Hematopoietic multipotent progenitor cell treated with erythropoietin and hydrocortisone succinate and interleukin-3 and kit ligand, for 8 days (in vitro differentiated cells): ENCODE measurements at regions not wholly inside any gene's neighbourhood (a gene's known extent, or its start where the extent isn't known, plus 50 kb on each side); places are given as distances from the start of the nearest gene placed in this dataset.

ENCODE experiments used
- DNase-seq: peaks from one replicate; pipeline ENCODE4 v3.0.0-alpha.2; 2015

DNA sequence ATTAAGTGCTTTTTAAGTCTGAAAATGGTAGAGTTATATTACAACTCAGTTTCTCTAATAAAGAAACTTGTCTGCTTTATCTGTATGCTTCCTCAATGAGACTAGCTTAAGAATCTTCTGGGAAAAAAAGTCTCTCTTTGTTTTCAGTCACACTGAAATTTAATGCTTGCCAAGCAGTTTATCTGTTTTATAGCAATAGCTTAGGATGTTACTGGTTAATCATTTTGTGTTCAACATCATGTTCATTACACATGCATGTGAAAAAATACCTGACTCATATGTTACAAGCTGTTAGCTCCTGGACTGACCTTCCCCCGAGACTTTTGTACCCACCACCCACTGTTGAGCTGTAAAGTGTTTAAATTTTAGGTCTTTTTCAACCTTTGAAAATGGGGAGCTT, 706.2 kb upstream of the CBLB start:
- no peak for DNase-seq

DNA sequence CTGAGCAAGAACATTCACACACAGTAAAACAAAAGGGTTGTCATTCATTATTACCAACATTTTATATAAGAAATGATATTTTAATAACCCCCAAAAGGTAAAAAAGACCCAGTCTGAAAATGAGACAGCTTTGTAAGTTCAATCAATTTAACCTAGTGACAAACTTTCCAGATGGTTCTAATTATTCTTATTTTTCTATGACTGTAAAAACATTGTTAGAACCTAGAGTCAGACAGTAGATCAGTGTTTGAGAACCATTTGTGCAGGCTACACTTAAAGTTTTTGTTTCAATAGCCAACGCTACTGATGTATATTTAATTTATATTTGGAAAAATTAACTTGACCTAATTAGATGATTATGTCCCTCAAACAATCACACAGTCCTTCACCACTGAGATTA, 708.4 kb upstream of the CBLB start:
- DNase-seq, result no peak

DNA sequence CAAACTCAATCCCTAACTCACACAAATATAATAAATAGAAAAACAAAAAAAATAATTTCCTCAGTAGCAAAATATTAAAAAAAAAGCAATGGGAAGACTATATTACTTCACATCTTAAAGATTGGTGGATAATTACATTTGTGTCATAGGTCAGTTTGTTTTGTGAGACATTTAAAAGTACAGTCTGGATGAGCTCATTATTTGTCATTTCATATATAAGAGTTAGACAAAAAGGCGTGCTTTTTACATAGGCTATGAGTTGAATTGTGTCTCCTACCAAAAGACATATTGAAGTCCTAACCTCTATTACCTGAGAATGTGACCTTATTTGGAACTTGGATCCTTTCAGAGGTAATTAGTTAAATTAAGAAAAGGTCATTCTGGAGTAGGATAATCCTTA, 710.1 kb upstream of the CBLB start:
- no peak for DNase-seq

DNA sequence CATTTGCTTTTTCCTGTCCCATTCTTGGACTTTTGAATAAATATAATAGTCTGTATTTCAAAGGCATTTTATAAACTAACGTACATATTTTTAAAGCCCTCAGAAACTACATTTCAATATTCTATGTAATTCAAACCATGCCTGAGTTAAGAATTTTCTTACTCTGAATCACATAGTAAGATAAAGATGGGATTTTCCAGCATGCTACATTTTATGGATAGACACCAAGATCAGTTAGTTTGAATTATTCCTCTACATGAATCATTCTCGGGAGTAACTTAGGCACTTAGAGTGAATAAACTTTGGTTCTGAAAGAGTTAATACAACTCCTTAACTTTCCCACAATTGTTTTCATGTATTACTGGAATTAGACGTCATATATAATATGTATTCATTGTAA, 713.3 kb upstream of the CBLB start:
- DNase-seq, result no peak

DNA sequence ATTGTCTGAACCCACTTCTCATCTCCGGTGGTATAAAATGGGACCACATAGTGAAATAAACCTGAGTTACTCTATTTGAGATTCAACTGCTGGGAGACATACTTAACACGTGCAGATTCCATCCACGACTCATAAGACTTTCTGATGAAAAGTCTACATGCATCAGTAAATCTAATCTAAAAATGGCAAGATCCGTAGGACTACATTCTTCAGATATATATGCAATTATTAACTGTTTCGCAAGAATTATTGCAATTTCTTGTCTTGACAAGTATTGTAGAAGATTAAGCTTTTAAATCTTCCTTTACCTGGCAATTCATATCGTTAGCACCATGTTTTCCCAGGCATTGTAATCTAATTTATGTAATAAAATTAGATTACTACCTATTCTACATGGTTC, 718.7 kb upstream of the CBLB start:
- DNase-seq, result no peak

DNA sequence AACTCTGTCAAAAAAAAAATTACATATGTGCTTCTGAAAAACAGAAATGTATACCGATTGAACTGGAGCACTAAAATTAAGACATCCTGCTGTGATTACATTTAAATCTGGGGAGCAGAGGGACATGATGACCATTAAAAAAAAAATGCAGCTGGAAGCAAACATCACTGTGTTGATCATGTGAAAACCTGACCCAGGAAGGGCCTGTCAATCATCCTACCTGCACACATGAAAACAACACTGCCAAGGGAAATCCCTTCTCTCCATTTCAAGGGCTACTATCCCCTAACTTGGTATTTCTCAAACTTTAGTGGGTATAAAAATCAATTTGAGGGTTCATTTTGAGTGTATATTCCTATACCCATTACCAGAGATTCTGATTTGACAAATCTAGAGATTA, 719.9 kb upstream of the CBLB start:
- no peak for DNase-seq

DNA sequence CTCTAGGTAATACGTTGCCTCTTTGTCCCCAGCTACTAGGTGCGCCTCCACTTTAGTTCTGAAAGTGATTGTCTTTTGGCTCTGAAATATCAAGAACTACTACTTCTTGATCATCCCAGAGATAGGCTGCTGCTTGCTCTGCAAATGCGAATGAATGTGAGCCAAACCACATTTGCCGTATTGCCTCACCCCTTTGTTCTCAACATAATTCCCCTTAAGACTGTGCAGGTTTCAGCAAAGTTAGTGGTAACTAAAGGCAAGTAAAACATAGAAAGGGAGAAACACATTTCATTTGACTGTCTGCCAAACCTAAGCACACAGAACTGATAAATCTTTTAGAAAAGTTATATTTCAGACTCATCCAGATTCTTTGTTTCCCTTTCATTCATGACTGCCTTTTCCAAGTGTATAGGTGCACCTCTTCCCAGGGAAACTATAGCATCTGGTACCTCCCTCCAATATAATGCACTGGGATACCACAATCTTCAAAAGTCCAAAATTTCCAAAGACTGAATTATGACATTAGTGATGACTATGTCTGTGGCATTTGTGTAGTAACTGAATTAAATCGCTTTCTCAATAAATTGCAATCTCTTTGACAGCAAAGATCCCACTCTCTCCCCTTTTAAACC, 720.6 kb upstream of the CBLB start:
- no peak for DNase-seq

DNA sequence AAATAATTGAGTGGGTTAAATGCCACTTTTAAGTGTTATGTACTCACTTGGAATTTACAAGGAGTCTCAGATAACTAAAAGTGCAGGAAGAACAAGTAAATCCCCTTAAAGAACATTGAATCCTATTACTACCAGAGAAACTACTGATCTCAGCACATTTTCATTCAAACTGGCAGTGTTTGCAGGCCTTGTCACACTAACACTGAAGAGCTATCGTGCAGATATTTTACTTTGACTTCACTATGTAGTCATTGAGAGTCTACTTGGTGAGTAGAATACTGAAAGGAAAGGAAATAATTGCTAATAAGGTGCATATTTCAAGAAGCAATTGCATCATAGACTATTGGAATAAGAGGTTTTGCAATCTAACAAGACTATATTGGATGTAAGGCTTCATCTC, 721.4 kb upstream of the CBLB start:
- no peak for DNase-seq

DNA sequence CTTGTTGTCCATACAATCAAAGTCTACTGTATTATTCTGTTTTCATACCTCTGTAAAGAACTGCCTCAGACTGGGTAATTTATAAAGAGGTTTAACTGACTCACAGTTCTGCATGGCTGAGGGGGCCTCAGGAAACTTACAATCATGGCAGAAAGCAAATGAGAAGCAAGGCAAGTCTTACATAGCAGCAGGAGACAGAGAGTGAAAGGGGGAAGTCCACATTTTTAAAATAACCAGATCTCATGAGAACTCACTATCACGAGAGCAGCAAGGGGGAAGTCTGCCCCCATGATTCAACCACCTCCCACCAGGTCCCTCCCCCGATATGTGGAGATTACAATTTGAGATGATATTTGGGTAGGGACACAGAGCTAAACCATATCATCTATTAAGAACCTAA, 724.6 kb upstream of the CBLB start:
- no peak for DNase-seq

DNA sequence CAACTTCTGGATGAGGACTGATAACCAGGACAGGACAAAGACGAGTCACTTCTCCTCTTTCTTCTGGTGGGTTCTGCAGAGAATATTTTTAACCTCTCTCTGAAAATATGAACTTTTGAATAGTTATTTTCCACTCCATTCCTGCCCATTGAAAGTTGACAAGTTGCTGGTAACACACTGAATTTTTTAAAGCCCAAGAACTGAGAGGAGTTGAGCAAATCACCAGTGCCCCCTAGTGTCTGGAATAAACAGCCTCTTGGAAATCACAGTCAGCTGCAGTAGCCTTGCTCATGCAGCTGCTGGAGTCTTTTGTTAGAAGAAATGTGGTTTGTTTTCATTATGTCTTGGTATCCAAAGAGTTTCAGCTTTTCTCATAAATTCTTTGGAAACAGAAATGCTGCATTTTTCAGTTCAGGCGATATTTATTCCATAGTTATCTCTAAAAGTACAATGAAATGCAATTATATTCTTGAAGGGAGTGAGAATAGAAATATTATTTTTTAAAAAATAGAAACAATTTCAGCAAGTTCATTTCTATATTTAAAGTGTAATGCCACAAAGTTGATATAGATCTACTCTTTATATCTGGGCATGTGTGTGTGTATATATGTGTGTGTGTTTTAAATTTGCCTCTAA, 741.0 kb upstream of the CBLB start:
- peak; percentile 67 for DNase-seq

DNA sequence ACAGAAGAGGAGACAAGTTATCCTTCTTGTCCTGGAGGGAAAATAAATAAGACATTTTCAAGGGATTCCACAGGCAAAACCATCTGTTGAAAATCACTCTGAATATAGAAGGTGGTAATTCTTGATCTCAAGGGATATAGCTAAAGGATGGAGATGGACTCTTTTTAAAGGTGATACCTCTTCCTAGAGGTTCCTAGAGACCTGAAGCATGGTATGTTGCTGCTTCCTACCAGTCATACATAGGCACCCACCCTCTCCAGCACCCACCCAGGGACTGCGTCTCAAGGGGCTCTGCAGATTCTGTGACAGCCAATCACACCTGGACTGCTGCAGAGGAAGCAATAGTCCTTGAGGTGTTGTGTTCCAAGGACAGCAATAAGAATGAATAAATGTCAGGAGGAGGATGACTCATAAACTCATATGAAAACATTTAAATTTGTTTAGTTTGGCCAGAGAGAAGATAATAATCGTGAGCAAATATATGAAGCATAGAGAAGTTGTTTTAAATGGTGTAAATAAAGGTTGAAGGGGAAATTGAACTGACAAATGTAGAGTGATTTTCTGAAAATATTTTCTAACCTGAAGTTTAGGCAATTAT, 741.6 kb upstream of the CBLB start:
- DNase-seq, result no peak

DNA sequence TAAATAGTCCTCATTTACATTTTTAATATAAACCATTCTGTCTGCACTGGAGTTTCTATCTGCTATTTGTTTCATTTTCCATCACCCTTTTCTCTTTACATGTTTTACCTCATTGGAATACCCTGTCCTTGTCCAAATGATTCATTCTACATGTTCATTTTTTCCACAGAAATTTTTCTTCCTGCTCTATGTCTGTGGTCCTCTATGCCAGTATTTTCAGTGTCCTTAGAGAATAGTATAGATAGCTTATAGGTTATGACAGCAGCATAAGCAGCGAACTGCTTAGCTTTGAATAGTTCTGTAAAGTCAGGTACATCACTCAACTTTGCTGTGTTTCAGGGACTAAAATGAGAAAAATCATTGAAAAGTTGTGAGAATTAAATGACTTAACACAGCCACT, 742.3 kb upstream of the CBLB start:
- DNase-seq, result no peak

DNA sequence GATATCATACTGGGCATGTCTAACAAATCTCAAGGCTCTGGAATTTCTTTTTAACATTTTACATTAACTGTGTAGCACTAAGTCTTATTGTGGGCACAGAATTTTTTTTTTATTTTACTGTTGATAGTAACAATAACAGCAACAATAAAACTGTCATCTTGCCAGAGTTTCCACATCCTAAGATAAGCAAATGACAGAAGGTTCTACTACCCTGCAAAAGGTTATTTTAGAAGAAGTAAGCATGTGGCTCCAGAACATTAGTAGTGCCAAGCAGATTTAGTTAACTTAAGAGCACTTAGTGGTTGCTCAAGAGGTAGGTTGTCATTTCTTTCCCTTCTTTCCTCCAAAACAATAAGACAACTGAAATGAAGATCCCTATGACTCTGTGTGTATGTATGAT, 743.0 kb upstream of the CBLB start:
- DNase-seq, result no peak

DNA sequence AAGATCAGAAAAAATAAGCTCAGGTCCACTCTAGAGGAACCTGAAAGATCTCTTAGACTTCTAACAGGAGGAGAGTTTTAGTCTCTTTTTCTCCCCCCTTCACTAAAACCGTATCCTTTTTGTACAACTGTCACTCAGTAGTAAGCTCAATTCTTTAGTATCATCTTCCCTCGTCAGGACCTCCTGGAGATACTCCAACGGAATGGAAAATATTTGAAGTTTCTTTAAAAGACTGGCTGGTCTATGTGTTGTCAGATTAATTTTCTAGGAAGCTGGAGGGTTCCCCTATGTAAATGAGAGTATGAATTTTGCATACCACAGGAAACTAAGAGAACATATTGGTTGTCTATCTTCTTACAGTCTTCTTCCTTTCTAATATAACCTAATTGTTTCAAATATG, 747.7 kb upstream of the CBLB start:
- DNase-seq, result no peak

DNA sequence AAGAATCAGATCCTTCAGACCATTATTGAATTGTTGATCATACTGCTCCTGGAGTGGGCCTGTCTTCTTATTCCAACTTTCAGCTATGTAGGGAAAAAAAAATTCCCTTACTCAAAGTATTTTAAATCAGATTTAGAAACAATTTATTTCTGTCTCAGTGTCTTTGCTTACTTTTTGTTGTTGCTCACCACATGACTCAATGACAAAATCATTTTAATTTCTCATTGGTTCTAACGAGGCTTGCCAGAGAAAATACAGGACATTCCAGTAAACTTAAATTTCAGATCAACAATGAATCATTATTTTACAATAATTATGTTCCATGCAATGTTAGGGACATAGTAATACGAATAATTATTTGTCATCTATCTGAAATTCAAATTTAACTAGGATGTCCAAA, 748.5 kb upstream of the CBLB start:
- no peak for DNase-seq

DNA sequence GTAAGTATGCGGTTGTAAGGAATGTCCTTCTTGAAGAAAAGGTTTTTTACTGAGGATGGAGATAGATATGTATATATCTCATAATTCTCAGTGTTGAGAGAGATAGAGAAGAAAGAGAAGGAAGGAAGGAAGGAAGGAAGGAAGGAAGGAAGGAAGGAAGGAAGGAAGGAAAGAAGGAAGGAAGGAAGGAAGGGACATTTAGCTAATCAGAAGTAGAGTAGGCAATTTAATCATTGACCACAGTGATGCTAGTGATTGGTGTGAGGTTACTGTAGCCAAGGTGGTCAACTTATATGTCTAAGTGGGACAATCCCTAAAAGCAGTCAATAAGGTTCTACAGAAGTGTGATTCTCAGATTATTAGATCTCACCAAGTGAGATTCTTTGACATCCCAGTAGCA, 751.8 kb upstream of the CBLB start:
- no peak for DNase-seq

DNA sequence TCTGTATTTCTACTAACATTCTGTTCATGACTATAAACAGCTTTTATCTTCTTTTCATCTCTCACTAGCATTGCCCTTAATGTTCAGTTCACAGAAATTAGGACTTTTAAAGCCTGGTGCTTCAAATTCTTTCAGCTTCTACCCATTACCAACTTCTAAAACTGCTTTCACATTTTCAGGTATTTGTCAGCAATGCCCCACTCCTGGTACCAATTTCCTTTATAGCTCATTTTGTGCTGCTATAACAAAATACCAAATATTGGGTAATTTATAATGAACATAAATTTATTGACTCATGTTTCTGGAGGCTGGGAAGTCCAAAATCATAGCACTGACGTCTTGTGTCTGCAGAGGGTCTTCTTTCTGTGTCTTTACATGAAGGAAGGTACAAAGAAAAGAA, 753.1 kb upstream of the CCDC54 start:
- DNase-seq, result no peak

DNA sequence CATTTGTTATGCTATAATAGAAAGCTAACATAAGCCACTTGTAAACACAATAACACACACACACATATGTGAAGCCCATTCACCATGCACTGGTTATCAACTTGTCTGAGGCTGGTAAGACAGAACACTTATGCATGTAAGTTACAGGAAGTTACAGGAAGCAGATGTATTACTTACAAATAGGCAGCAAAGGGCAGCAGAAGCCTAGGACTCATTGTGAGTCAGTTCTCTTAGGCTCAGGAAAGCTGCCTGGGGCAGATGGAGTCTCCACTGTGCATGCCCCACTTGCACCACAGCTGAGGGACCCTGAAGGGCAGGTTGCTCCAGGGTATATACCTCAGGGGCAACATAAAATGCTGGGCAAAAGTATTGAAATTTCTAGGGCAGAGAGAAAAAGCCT, 748.8 kb upstream of the CCDC54 start:
- no peak for DNase-seq

DNA sequence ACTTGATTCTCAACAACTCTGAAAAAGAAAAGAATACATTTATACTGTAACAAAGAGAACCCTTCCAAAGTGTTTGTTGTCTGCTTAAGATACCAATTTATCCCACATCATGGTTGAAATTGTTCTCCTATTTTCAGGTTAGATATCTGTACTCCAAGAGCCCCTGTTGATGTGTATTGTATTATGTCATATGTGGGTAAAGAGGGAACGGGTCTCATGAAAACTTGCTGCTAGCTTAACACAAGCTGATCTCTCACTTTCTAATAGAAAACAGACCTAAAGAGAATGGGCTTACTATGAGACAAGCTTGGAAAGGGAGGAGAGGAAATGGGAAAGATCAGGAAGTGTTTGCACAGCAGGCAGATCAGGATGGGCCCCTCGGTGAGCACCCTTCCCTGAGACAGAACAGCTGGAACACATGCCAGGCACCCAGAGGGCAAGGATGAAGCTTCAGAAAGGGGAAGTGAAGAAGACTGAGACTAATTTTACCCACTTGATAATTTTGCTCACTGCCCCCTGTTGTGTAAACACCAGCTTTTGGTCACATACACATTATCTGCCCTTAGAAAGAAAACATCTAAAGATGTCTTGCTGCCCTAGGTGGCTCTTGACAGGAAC, 747.9 kb upstream of the CCDC54 start:
- no peak for DNase-seq

DNA sequence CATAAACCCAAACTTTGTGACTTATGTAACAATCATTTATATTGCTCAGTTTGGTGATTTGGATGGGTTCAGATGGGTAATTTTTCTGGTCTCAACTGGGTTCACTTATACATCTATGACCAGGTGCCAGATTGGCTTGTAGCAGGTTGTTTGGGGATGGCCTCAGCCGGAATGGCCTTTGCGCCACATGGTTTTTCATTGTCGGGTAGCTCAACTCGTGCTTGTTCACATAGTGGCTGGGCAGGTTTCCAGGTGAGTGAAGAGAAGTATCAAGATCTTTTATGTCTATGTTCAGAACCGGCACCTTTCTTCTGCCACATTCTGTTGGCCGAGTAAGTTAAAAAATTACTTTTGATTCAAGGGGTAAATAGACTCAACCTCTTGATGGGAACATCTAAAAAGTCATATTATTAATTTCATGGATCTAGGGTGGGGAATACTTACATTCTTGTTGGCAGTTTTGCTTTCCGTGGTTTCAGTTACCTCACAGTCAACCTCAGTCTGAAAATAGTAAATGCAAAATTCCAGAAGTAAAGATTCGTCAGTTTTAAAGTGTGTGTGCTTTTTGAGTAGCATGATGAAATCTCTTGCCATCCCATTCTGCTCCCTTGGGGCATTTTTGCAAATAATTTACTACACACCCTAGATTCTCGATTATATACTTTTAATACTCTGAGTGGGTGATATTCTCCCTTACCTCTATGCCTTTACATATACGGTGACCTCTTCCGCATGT, 745.7 kb upstream of the CCDC54 start:
- DNase-seq, result no peak

DNA sequence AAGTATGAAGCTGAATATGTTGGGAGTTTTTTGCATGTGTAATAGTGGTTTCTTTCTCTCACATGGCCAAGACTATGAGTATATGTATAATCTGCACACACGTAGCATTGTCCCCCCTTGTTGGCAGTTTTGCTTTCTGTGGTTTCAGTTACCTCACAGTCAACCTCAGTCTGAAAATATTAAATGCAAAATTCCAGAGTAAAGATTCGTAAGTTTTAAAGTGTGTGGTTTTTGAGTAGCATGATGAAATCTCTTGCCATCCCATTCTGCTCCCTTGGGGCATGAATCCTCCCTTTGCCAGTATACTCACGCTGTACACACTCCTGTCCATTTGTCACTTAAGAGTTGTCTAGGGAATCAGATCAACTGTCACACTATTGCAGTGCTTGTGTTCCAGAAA, 742.0 kb upstream of the CCDC54 start:
- DNase-seq, result no peak

DNA sequence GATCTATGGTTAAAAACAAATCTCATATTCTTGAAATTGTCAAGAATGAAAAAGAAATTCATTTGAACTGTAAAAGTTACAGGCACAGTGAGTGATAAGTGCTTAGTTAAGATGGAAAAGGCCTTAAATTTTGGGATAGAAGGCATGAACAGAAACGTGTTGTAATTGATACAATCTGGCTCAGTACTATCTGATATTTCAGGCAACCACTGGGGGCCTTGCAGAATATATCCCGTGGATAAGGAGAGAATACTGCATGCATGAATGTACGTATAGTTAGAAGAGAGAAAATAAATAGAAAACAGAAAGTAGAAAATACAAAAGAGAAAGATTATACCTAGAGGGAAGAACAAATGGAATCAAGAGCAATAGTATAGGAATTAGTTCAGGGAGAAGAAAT, 741.4 kb upstream of the CCDC54 start:
- no peak for DNase-seq

DNA sequence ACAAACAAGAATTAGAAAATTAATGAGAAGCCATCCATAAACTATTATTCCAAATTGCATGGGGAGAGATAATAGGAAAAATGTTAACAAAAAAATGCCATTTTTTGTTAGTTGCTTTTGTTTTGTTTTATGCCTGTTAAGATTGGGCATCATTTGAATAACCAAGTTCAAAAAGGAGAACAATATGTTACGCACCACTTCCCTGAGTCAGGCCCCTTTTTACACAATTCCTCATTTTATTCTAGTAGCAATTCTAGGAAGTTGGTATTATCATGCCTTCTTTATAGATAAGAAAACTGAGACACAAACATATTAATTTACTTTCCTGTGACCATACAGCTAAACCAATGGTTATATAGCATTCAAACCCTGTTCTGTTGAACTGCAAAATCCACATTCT, 736.9 kb upstream of the CCDC54 start:
- DNase-seq, result no peak

DNA sequence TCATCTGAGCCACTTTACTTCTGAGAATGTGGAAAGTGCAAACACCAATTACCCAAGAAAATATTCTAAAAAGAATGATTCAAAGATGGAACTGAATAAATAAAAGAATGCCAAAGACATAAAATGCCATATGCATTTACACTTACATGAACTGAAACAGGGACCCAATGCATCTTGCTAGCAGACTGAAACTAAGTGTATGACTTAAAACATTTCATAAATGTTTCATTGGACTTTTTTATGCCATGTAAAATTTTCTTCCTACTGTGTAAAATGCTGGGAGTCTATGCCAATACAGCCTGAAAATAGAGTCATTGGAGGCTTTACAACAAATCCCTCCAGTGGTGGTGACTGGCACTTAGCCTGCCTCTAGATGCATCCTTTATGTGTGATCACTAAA, 735.1 kb upstream of the CCDC54 start:
- no peak for DNase-seq
